PC-3 (cell line): ENCODE measurements at regions not wholly inside any gene's neighbourhood (a gene's known extent, or its start where the extent isn't known, plus 50 kb on each side); places are given as distances from the start of the nearest gene placed in this dataset.

Experiments used
- ATAC-seq: fragments of 200-7000 bp; cut with Tn5 transposase; 2 replicates; pipeline ENCODE4 v1.9.1; 2020; ENCODE audit warnings: mild to moderate bottlenecking, moderate library complexity
- BruUV-seq: library from RNA; stranded (reverse); fragments of 400-500 nt; replicated peaks from 2 replicates; lab custom pipeline; 2021; lab: Mats Ljungman, UMichigan
- CTCF ChIA-PET: fragments of 300-600 bp; sonication (Branson Sonifier 250); formaldehyde crosslinking; loops from one replicate; lab custom pipeline; 2022; ENCODE audit warnings: antibody characterized with exemption; lab: Charles Lee
- POLR2A ChIA-PET: fragments of 300-600 bp; sonication (Branson Sonifier 250); formaldehyde crosslinking; loops from one replicate; lab custom pipeline; 2022; ENCODE audit warnings: antibody characterized with exemption; ENCODE audit not compliant: unreplicated experiment; lab: Charles Lee
- DNase-seq: peaks from one replicate; pipeline ENCODE4 v3.0.0-alpha.2; 2015
- H2AFZ ChIP-seq: fragments of 300-600 bp; sonication (generic); 2 replicates; pipeline ENCODE4 v1.6.0; 2016; ENCODE audit warnings: antibody characterized with exemption, low read length
- H3F3A ChIP-seq: fragments of 300-600 bp; sonication (generic); one replicate; pipeline ENCODE4 v1.6.0; 2017; ENCODE audit warnings: antibody characterized with exemption, low read length, control low read depth, mild to moderate bottlenecking; ENCODE audit not compliant: unreplicated experiment
- H3K27ac ChIP-seq: fragments of 300-600 bp; sonication (generic); 2 replicates; pipeline ENCODE4 v1.5.1; 2016; ENCODE audit warnings: mild to moderate bottlenecking, low read length
- H3K27me3 ChIP-seq: fragments of 300-600 bp; sonication (generic); 2 replicates; pipeline ENCODE4 v1.6.1; 2016; ENCODE audit warnings: low read length, mixed read lengths
- H3K36me3 ChIP-seq: fragments of 300-600 bp; sonication (generic); 2 replicates; pipeline ENCODE4 v1.6.1; 2016; ENCODE audit warnings: low read depth, mixed run types, low read length, mixed read lengths
- H3K4me1 ChIP-seq: fragments of 300-600 bp; sonication (generic); 2 replicates; pipeline ENCODE4 v1.5.1; 2016; ENCODE audit warnings: low read length; ENCODE audit not compliant: insufficient read depth
- H3K4me2 ChIP-seq: fragments of 300-600 bp; sonication (generic); 2 replicates; pipeline ENCODE4 v1.6.0; 2016; ENCODE audit warnings: low read length
- H3K4me3 ChIP-seq: fragments of 300-600 bp; sonication (generic); 2 replicates; pipeline ENCODE4 v1.5.1; 2016; ENCODE audit warnings: mild to moderate bottlenecking, low read length, mixed read lengths
- H3K79me2 ChIP-seq: fragments of 300-600 bp; sonication (generic); 2 replicates; pipeline ENCODE4 v1.6.1; 2017; ENCODE audit warnings: low read length, mixed read lengths
- H3K9ac ChIP-seq: fragments of 300-600 bp; sonication (generic); 2 replicates; pipeline ENCODE4 v1.6.0; 2016; ENCODE audit warnings: mild to moderate bottlenecking, low read length
- H3K9me2 ChIP-seq: fragments of 300-600 bp; sonication (generic); replicated peaks from 2 replicates; pipeline ENCODE4 v1.6.1; 2016; ENCODE audit warnings: mixed run types, low read length, mixed read lengths
- H3K9me3 ChIP-seq: fragments of 300-600 bp; sonication (generic); 2 replicates; pipeline ENCODE4 v1.6.1; 2016; ENCODE audit warnings: low read length, mixed read lengths
- H4K20me1 ChIP-seq: fragments of 300-600 bp; sonication (generic); 2 replicates; pipeline ENCODE4 v1.6.1; 2016; ENCODE audit warnings: low read length, mixed read lengths
- EZH2 ChIP-seq: fragments of 300-600 bp; sonication (generic); IDR thresholded peaks from one replicate; pipeline ENCODE4 v1.6.1; 2017; ENCODE audit warnings: antibody characterized with exemption, mild to moderate bottlenecking, low read length; ENCODE audit not compliant: unreplicated experiment
- EZH2phosphoT487 ChIP-seq: fragments of 300-600 bp; sonication (generic); IDR thresholded peaks from 2 replicates; pipeline ENCODE4 v1.6.1; 2018; ENCODE audit warnings: mild to moderate bottlenecking, antibody characterized with exemption, low read length, borderline replicate concordance
- intact Hi-C: fragments of 100-400 bp; cut with micrococcal nuclease; formaldehyde crosslinking; loops from 2 replicates; pipeline ENCODE4 v1.9.0; 2023
- TF ChIP-seq, protein P1 (sequence below): fragments of 300-600 bp; sonication (generic); conservative IDR thresholded peaks from 2 replicates; pipeline ENCODE4 v1.5.1; 2017; ENCODE audit warnings: antibody characterized with exemption, low read depth, mild to moderate bottlenecking, low read length

DNA sequence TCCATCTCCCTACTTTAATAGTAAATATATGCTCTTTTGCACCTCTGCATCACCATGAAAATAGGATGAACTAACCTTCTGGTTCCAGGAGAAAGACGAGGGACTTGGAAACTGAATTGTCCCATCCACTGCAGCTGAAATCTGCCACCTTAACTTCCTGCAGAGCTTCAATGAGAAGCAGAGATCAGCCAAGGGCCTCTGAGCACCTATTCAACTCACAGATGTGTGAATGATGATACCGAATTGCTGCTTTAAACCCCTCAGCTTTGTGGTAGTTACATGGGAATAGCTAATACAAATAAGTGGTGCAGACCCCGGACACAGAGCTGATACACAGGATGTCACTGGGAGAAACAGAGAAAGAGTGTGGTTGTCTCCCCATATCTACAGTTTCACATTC, 616.8 kb downstream of the NCAM2 start:
- DNase-seq (no peak), ATAC-seq (no peak)
- Histone ChIP-seq H3K4me3 (no peak overlapping the region), H3K4me1 (no peaks in the 10 kb centered on the region; the same call in 1 of the 2 replicates), H3F3A (no peaks in the 10 kb centered on the region), H3K4me2 (no peak overlapping the region), H3K27ac (no peak overlapping the region), H3K9me2 (no peaks in the 10 kb centered on the region), H4K20me1 (no peaks in the 10 kb centered on the region), H3K9ac (no peak overlapping the region), H3K36me3 (no peaks in the 10 kb centered on the region), H3K27me3 (no peaks in the 10 kb centered on the region), H2AFZ (peak overlapping the region; percentile 33; the same call in 1 of the 2 replicates), H3K9me3 (peaks cover 5% of the 10 kb centered on the region; the same call in 1 of the 2 replicates), H3K79me2 (no peaks in the 10 kb centered on the region)
- POLR2A ChIA-PET, result no interaction called here
- CTCF ChIA-PET, result no interaction called here
- no TSS peak for BruUV-seq
- no peak for TF ChIP-seq EZH2phosphoT487
- TF ChIP-seq, protein P1, sequence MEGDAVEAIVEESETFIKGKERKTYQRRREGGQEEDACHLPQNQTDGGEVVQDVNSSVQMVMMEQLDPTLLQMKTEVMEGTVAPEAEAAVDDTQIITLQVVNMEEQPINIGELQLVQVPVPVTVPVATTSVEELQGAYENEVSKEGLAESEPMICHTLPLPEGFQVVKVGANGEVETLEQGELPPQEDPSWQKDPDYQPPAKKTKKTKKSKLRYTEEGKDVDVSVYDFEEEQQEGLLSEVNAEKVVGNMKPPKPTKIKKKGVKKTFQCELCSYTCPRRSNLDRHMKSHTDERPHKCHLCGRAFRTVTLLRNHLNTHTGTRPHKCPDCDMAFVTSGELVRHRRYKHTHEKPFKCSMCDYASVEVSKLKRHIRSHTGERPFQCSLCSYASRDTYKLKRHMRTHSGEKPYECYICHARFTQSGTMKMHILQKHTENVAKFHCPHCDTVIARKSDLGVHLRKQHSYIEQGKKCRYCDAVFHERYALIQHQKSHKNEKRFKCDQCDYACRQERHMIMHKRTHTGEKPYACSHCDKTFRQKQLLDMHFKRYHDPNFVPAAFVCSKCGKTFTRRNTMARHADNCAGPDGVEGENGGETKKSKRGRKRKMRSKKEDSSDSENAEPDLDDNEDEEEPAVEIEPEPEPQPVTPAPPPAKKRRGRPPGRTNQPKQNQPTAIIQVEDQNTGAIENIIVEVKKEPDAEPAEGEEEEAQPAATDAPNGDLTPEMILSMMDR, result no peak
- intact Hi-C loops, result loop anchor here (10.0 kb wide), 1 partner anchor 60 kb away; no protein-coding TSS in a partner anchor

DNA sequence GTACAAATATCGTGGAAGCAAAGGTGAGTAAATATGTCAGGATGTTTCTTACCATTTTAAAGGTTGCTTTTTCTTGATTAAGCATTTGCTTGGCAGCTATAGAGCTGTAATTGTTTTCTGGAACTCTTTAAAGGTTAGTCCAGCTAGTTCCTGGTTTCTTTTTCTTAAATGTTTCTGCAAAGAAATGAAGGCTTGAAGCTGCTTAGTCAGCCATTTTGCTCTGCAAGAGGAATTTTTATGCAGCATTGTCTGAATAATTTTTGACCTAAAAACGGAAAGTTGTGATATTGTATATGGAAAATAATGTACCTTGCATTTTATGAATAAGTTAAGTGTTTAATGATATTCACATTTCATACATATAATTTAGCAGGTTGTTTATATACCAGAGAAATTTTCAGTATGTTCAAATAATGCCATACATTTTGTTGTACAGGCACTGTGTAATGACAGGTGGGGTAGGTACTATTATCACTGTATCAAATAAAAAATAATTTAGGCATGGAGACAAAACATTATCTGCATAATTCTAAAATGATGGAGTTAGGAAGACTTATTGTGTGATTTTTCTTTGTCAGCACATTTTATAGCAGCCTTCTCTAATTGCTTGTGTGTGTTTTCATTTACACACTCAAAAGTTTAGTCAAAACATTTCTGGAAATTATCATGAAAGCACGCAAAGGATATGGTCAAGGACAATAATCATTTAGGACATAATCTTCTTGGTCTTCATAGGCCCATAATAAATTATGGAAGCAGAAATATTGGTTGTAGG, 624.4 kb downstream of the NCAM2 start:
- ChIA-PET POLR2A (interaction anchor here (0.6 kb wide), 1 partner anchor 498 kb away, joined by 3 read pairs; no protein-coding TSS in a partner anchor), CTCF (no interaction called here)
- Histone ChIP-seq H3K9me3 (peaks cover 5% of the 10 kb centered on the region; the same call in 1 of the 2 replicates), H3K9me2 (no peaks in the 10 kb centered on the region), H3K4me3 (no peak overlapping the region), H3K4me2 (no peak overlapping the region), H3K27me3 (no peaks in the 10 kb centered on the region), H3F3A (no peaks in the 10 kb centered on the region), H4K20me1 (no peaks in the 10 kb centered on the region), H3K79me2 (no peaks in the 10 kb centered on the region), H3K4me1 (no peaks in the 10 kb centered on the region), H3K9ac (no peak overlapping the region), H3K27ac (no peak overlapping the region), H2AFZ (no peak overlapping the region; the same call in 1 of the 2 replicates), H3K36me3 (no peaks in the 10 kb centered on the region)
- TF ChIP-seq EZH2 (no peak), EZH2phosphoT487 (no peak)
- TF ChIP-seq, protein P1, result no peak
- ATAC-seq (no peak), DNase-seq (no peak)
- no TSS peak for BruUV-seq
- intact Hi-C loops, result no loop called here

DNA sequence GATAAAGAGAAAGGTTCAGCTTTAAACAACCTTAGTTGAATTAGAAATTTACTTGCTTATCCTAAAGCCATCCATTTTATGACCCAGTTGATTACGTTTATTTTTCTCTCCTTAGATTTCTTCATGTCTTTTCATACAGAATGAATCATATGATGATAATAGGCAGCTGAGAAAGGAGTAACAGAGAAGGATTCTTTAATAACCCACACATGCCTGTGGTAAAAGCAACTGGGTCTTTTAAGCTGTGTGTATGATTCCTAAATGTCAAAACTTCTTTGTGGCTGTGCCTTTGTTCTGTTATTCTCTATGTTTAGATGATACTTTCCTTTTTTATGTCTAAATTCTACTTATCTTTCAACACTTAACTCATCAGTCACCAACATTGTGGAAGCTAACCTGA, 626.5 kb downstream of the NCAM2 start:
- no peaks in the 10 kb centered on the region for H3K79me2 ChIP-seq
- no TSS peak for BruUV-seq
- H3F3A ChIP-seq, result no peaks in the 10 kb centered on the region
- no peak overlapping the region for H3K27ac ChIP-seq
- no peaks in the 10 kb centered on the region for H3K9me3 ChIP-seq
- CTCF ChIA-PET, result interaction anchor here (0.6 kb wide), 1 partner anchor 621 kb away, joined by 3 read pairs; no protein-coding TSS in a partner anchor
- H3K4me1 ChIP-seq, result no peaks in the 10 kb centered on the region
- no peaks in the 10 kb centered on the region for H3K36me3 ChIP-seq
- H3K9ac ChIP-seq, result no peak overlapping the region
- no peak overlapping the region for H2AFZ ChIP-seq
- no peaks in the 10 kb centered on the region for H4K20me1 ChIP-seq
- ATAC-seq (no peak), DNase-seq (no peak)
- no peak overlapping the region for H3K4me2 ChIP-seq
- no peak for TF ChIP-seq EZH2phosphoT487
- TF ChIP-seq, protein P1, result no peak
- TF ChIP-seq EZH2, result no peak
- H3K9me2 ChIP-seq, result no peaks in the 10 kb centered on the region
- POLR2A ChIA-PET, result no interaction called here
- intact Hi-C loops, result no loop called here
- no peak overlapping the region for H3K4me3 ChIP-seq
- no peaks in the 10 kb centered on the region for H3K27me3 ChIP-seq
